Heart left ventricle (tissue), 13 donors: ENCODE measurements at regions not wholly inside any gene's neighbourhood (a gene's known extent, or its start where the extent isn't known, plus 50 kb on each side); places are given as distances from the start of the nearest gene placed in this dataset.

ENCODE experiments used
- CTCF ChIP-seq, 12 donors: fragments of 200-600 bp; sonication (generic) in 4 of 12; IDR thresholded peaks; one replicate each; pipeline versions ENCODE4 v1.5.0 to v1.8.0; 2018 to 2022; ENCODE audit warnings: antibody characterized with exemption in 12 of 12, mild to moderate bottlenecking in 5 of 12
- POLR2A ChIP-seq, 2 donors: fragments of 450-650 bp; IDR thresholded peaks; one replicate each; pipeline ENCODE4 v1.6.1; 2017; ENCODE audit warnings: antibody characterized with exemption in 2 of 2, mild to moderate bottlenecking in 2 of 2, moderate library complexity in 2 of 2
- donor health status: ischemic (EF 13 %, LVEDD 7.1; RV severe dilation, severe dysfunction).
- donor health status: DM: no; HTN: yes; CAD: no.
- donor health status: DM: no; HTN: no; CAD: no.
- donor health status: ischemic (EF 25% LVEDD 6.9; RV normal size, moderate dysfunction).
- donor health status: ischemic (EF 25% LVEDD 5.7; RV mildly dilated, moderate dysfunction).
- donor health status: ischemic (EF 35%, LVEDD 5.7; RV mildly dilated, moderate dysfunction).
- donor health status: nonischemic (EF 11% LVEDD 7.7; RV severe dilation, severe dysfunction).
- donor health status: DM: yes; HTN: yes; CAD: no.
- donor health status: PGD.
- donor health status: ischemic (EF 29% LVEDD 5.4; RV normal size, mild dysfunction).
- donor health status: nonischemic (EF 23%, LVEDD 6.1; RV moderate dilation, normal function).

DNA sequence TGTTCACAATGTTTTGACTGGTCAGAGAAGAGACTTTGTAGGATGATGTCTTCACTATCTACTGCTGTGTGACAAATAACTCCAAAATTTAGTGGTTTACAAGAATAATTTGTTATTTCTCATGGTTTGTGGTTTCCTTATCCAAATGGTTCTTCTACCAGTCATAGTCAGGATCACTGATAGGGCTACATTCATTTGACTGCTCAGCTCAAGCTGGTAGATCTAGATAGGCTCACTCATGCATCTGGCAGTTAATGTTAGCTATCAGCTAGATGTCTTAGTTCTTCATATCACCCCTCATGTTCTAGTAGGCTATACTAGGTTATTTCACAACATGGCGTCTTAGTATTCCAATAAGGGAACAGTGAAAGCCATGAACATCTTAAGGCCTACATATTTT, 131.0 kb downstream of the ID4 start:
- no peak for TF ChIP-seq CTCF (IDR thresholded peaks at IDR 0.05)
- TF ChIP-seq POLR2A (IDR thresholded peaks at IDR 0.05), result no peak
